Ureter (tissue), 1 donor: ENCODE measurements at regions not wholly inside any gene's neighbourhood (a gene's known extent, or its start where the extent isn't known, plus 50 kb on each side); places are given as distances from the start of the nearest gene placed in this dataset.

Experiments used
- DNase-seq: peaks from one replicate; pipeline ENCODE4 v3.0.0-alpha.2; 2020; ENCODE audit warnings: low spot score
- donor health status: DM: yes; HTN: yes; CAD: no.

DNA sequence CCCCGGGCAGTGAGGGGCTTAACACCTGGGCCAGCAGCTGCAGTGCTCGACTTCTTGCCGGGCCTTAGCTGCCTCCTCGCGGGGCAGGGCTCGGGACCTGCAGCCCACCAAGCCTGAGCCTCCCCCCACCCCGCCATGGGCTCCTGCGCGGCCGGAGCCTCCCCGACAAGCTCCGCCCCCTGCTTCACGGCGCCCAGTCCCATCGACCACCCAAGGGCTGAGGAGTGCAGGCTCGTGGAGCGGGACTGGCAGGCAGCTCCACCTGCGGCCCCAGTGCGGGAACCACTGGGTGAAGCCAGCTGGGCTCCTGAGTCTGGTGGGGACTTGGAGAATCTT lies 67.8 kb upstream of the NR5A2 start:
- no peak for DNase-seq

DNA sequence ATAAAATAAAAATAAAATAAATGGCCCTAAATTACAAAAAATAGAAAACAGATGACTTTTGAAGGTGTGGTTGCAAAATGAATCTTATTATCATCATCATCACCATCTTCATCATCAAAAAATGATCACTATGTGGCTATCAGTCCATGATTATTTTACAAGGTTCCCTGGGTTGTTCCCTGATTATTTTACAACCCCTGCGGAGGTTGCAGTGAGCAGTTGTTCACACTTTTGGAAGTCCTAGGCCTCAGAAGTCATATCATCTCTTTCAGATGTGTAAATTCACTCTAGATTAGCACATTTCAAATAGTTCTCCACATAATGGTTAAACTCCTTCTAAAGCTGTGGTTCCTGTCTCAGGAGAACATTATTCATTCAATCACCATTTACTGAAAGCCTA lies 57.4 kb upstream of the NR5A2 start:
- DNase-seq: no peak

DNA sequence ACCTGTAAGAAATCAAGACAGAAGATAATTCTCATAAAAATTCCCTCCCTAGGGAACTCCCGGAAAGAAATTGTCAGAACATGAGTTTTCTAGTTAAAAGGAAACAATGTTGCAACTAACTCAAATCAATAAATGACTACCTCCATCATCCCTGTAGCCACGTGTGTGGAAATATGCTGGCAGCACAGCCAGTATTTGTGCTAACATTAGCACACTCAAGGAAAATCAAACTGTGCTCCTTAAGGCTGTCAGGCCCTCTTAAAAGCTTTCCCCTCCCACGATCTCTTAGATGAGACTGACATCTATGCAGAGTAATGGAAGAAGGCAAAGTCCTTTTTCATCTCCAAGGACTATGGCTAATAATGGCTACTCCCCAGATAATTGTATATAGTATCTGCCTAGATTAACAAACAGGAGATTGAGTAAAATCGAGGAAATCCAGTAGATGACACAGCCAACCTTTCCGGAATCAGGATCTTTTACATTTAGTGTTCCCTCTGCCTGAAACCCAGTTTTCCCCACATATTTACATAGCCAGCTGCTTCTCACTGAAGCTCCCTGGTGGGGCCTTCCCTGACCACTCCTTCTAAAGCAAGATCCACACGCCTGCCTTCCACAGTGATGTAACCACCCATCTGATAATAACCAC lies 50.9 kb upstream of the NR5A2 start:
- DNase-seq: no peak
